Mucosa of descending colon (tissue), 3 donors: ENCODE measurements at regions not wholly inside any gene's neighbourhood (a gene's known extent, or its start where the extent isn't known, plus 50 kb on each side); places are given as distances from the start of the nearest gene placed in this dataset.

Source experiments
- ATAC-seq: fragments of 200-7000 bp; cut with Tn5 transposase; one replicate; pipeline ENCODE4 v1.9.1; 2020; ENCODE audit warnings: mild to moderate bottlenecking, moderate library complexity
- DNase-seq, 3 donors: peaks; one replicate each; pipeline ENCODE4 v3.0.0-alpha.2; 2020
- H3K36me3 ChIP-seq: fragments of 200-600 bp; one replicate; pipeline ENCODE4 v1.8.0; 2021; ENCODE audit warnings: low read depth, mild to moderate bottlenecking
- H3K4me1 ChIP-seq: fragments of 200-600 bp; one replicate; pipeline ENCODE4 v1.8.0; 2021; ENCODE audit warnings: low read depth, mild to moderate bottlenecking
- H3K4me3 ChIP-seq: fragments of 200-600 bp; one replicate; pipeline ENCODE4 v1.8.0; 2021; ENCODE audit warnings: mild to moderate bottlenecking
- H3K9me3 ChIP-seq: fragments of 200-600 bp; one replicate; pipeline ENCODE4 v1.8.0; 2021; ENCODE audit warnings: mild to moderate bottlenecking
- CTCF ChIP-seq: fragments of 200-600 bp; IDR thresholded peaks from one replicate; pipeline ENCODE4 v1.8.0; 2022; ENCODE audit warnings: antibody characterized with exemption, mild to moderate bottlenecking
- intact Hi-C, 2 donors: fragments of 100-400 bp; cut with DNase I in 1 of 2; cut with micrococcal nuclease in 1 of 2; formaldehyde crosslinking; loops; one replicate each; pipeline versions ENCODE4 v1.11.0 to v1.11.1; 2022; cut with DNase I, micrococcal nuclease
- donor health status: DM: no; HTN: no; CAD: no; lungs with moderate emphysema.
- donor health status: DM: no; HTN: no; CAD: no.
- donor health status: DM: no; HTN: yes; CAD: no.

GRCh38 chr12:98085046-98085755 is 430.2 kb upstream of the TMPO start:
- ATAC-seq (no peak), DNase-seq (no peak)
- intact Hi-C loops, result no loop called here
- Histone ChIP-seq H3K36me3 (no peaks in the 10 kb centered on the region), H3K4me3 (no peak overlapping the region), H3K9me3 (no peaks in the 10 kb centered on the region), H3K4me1 (no peaks in the 10 kb centered on the region)
- TF ChIP-seq CTCF, result no peak

DNA sequence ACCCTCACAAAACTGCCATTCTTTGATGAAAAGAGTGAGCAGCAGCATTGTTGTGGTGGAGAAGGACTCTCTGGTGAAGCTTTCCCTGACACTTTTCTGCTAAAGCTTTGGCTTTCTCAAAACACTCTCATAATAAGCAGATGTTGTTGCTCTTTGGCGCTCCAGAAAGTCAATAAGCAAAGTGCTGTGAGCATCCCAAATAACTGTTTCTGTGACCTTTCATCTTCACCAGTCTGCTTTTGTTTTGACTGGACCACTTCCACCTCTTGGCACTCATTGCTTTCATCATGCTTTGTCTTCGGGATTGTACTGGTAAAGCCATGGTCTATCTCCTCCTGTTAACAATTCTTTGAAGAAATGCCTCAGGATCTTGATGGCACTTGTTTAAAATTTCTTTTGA is 424.7 kb upstream of the TMPO start:
- no peak for DNase-seq
- Histone ChIP-seq H3K9me3 (no peaks in the 10 kb centered on the region), H3K36me3 (no peaks in the 10 kb centered on the region), H3K4me1 (no peaks in the 10 kb centered on the region), H3K4me3 (no peak overlapping the region)
- TF ChIP-seq CTCF, result no peak
- ATAC-seq, result no peak
- intact Hi-C loops, result no loop called here

GRCh38 chr12:98096436-98096835 is 419.0 kb upstream of the TMPO start:
- no peak overlapping the region for H3K4me3 ChIP-seq
- no peaks in the 10 kb centered on the region for H3K9me3 ChIP-seq
- DNase-seq, result no peak
- no peak for TF ChIP-seq CTCF
- no peak for ATAC-seq
- H3K36me3 ChIP-seq, result no peaks in the 10 kb centered on the region
- intact Hi-C loops, result no loop called here
- no peaks in the 10 kb centered on the region for H3K4me1 ChIP-seq

- Histone ChIP-seq H3K4me3 (no peak overlapping the region), H3K4me1 (no peaks in the 10 kb centered on the region), H3K36me3 (no peaks in the 10 kb centered on the region), H3K9me3 (no peaks in the 10 kb centered on the region)
- intact Hi-C loops, result no loop called here
- ATAC-seq (no peak), DNase-seq (no peak)
- no peak for TF ChIP-seq CTCF
Observed at GRCh38 chr12:98106031-98106683, 409.2 kb upstream of the TMPO start.

DNA sequence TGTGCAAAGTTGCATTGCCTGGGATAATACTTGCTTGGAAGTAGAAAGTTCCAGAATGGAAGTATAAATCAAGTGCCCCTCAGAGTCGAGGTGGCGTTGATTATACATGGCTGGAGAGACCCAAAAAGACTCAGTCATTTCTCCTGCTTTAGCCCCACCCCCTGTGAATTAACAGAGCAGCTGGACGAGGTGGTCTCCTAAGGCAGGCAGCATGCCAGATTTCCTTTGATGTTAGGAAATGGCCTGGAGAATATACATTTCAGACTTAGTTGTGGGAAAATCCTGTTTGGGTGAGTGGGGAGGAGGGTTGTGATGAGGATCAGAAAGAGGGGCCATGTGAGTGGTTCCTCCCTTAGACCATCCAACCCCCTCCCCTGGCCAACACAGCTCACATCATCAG is 406.1 kb upstream of the TMPO start:
- Histone ChIP-seq H3K9me3 (no peaks in the 10 kb centered on the region), H3K36me3 (no peaks in the 10 kb centered on the region), H3K4me3 (no peak overlapping the region), H3K4me1 (no peaks in the 10 kb centered on the region)
- DNase-seq (no peak), ATAC-seq (no peak)
- TF ChIP-seq CTCF, result no peak
- intact Hi-C loops, result no loop called here
